Loucy (cell line): ENCODE measurements at regions not wholly inside any gene's neighbourhood (a gene's known extent, or its start where the extent isn't known, plus 50 kb on each side); places are given as distances from the start of the nearest gene placed in this dataset.

ENCODE experiments used
- H2AFZ ChIP-seq: fragments of 200-600 bp; sonication (generic); 2 replicates; pipeline ENCODE4 v1.6.0; 2016; ENCODE audit warnings: antibody characterized with exemption, mild to moderate bottlenecking, low read length, moderate library complexity
- H3F3A ChIP-seq: fragments of 200-600 bp; 2 replicates; pipeline ENCODE4 v1.6.0; 2016; ENCODE audit warnings: antibody characterized with exemption, low read depth, mild to moderate bottlenecking
- H3K27me3 ChIP-seq: fragments of 200-600 bp; sonication (generic); 2 replicates; pipeline ENCODE4 v1.6.1; 2014; ENCODE audit warnings: low read length, mild to moderate bottlenecking; ENCODE audit not compliant: insufficient read depth, poor library complexity, severe bottlenecking
- H3K36me3 ChIP-seq: fragments of 200-600 bp; sonication (generic); 2 replicates; pipeline ENCODE4 v1.6.1; 2016; ENCODE audit warnings: low read length; ENCODE audit not compliant: insufficient read depth
- H3K4me1 ChIP-seq: fragments of 200-600 bp; sonication (generic); 2 replicates; pipeline ENCODE4 v1.5.1; 2014; ENCODE audit warnings: low read length, mild to moderate bottlenecking; ENCODE audit not compliant: insufficient read depth, poor library complexity, severe bottlenecking
- H3K4me2 ChIP-seq: fragments of 200-600 bp; sonication (generic); 2 replicates; pipeline ENCODE4 v1.6.0; 2014; ENCODE audit warnings: antibody characterized with exemption, low read length, low read depth, mild to moderate bottlenecking; ENCODE audit not compliant: poor library complexity, severe bottlenecking
- H3K4me3 ChIP-seq: fragments of 200-600 bp; sonication (generic); 2 replicates; pipeline ENCODE4 v1.5.1; 2014; ENCODE audit warnings: low read length, mild to moderate bottlenecking, mixed read lengths; ENCODE audit not compliant: poor library complexity, severe bottlenecking
- H3K79me2 ChIP-seq: fragments of 200-600 bp; sonication (generic); 2 replicates; pipeline ENCODE4 v1.6.1; 2014; ENCODE audit warnings: low read length; ENCODE audit not compliant: insufficient read depth
- H3K9ac ChIP-seq: fragments of 200-600 bp; sonication (generic); 2 replicates; pipeline ENCODE4 v1.6.0; 2014; ENCODE audit warnings: mild to moderate bottlenecking, low read depth, low read length, moderate library complexity; ENCODE audit not compliant: poor library complexity, severe bottlenecking
- H3K9me2 ChIP-seq: fragments of 200-600 bp; sonication (generic); replicated peaks from 2 replicates; pipeline ENCODE4 v1.6.1; 2016; ENCODE audit warnings: low read depth, low read length, mixed read lengths
- H3K9me3 ChIP-seq: fragments of 200-600 bp; sonication (generic); 2 replicates; pipeline ENCODE4 v1.6.1; 2014; ENCODE audit warnings: mild to moderate bottlenecking, antibody characterized with exemption, low read length, low read depth; ENCODE audit not compliant: insufficient read depth
- H4K20me1 ChIP-seq: fragments of 200-600 bp; sonication (generic); 2 replicates; pipeline ENCODE4 v1.6.0; 2014; ENCODE audit warnings: antibody characterized with exemption, low read length, mild to moderate bottlenecking; ENCODE audit not compliant: insufficient read depth, poor library complexity, severe bottlenecking
- CTCF ChIP-seq: fragments of 200-600 bp; sonication (generic); conservative IDR thresholded peaks from 2 replicates; pipeline ENCODE4 v1.5.1; 2014; ENCODE audit warnings: mild to moderate bottlenecking, antibody characterized with exemption, low read length
- EZH2phosphoT487 ChIP-seq: fragments of 200-600 bp; IDR thresholded peaks from 2 replicates; pipeline ENCODE4 v1.6.1; 2018; ENCODE audit warnings: antibody characterized with exemption, mild to moderate bottlenecking, moderate library complexity, borderline replicate concordance

- Histone ChIP-seq H3K9me2 (no peaks in the 10 kb centered on the region), H3K9me3 (no peaks in the 10 kb centered on the region), H3K4me3 (no peak overlapping the region), H3K36me3 (no peaks in the 10 kb centered on the region), H3K9ac (no peak overlapping the region), H3K4me1 (no peaks in the 10 kb centered on the region), H3F3A (no peaks in the 10 kb centered on the region), H3K4me2 (no peak overlapping the region), H3K79me2 (no peaks in the 10 kb centered on the region), H4K20me1 (no peaks in the 10 kb centered on the region), H3K27me3 (no peaks in the 10 kb centered on the region), H2AFZ (no peak overlapping the region)
- TF ChIP-seq CTCF (peak; percentile 70), EZH2phosphoT487 (no peak)
Measured at GRCh38 chr4:89486042-89486441, 178.4 kb upstream of the GPRIN3 start.

- no peak overlapping the region for H2AFZ ChIP-seq
- no peaks in the 10 kb centered on the region for H3K79me2 ChIP-seq
- H3K27me3 ChIP-seq, result no peaks in the 10 kb centered on the region
- H3K9ac ChIP-seq, result no peak overlapping the region
- H4K20me1 ChIP-seq, result no peaks in the 10 kb centered on the region
- no peaks in the 10 kb centered on the region for H3K4me1 ChIP-seq
- H3K9me3 ChIP-seq, result no peaks in the 10 kb centered on the region
- H3K4me2 ChIP-seq, result no peak overlapping the region
- no peaks in the 10 kb centered on the region for H3F3A ChIP-seq
- no peak for TF ChIP-seq EZH2phosphoT487
- no peak for TF ChIP-seq CTCF
- no peaks in the 10 kb centered on the region for H3K36me3 ChIP-seq
- no peaks in the 10 kb centered on the region for H3K9me2 ChIP-seq
- no peak overlapping the region for H3K4me3 ChIP-seq
Measured at GRCh38 chr4:89483833-89484232, 176.2 kb upstream of the GPRIN3 start.

- Histone ChIP-seq H3K4me3 (no peak overlapping the region), H3K9ac (no peak overlapping the region), H3K27me3 (no peaks in the 10 kb centered on the region), H3K9me2 (no peaks in the 10 kb centered on the region), H2AFZ (no peak overlapping the region), H3K79me2 (no peaks in the 10 kb centered on the region), H4K20me1 (no peaks in the 10 kb centered on the region), H3K9me3 (no peaks in the 10 kb centered on the region), H3K36me3 (no peaks in the 10 kb centered on the region), H3K4me1 (no peaks in the 10 kb centered on the region), H3K4me2 (no peak overlapping the region), H3F3A (no peaks in the 10 kb centered on the region)
- TF ChIP-seq EZH2phosphoT487, result no peak
Measured at GRCh38 chr4:89482926-89483595, 175.5 kb upstream of the GPRIN3 start.

- Histone ChIP-seq H3K9me3 (no peaks in the 10 kb centered on the region), H3K79me2 (no peaks in the 10 kb centered on the region), H3K27me3 (no peaks in the 10 kb centered on the region), H3K36me3 (no peaks in the 10 kb centered on the region), H3K9me2 (no peaks in the 10 kb centered on the region), H4K20me1 (no peaks in the 10 kb centered on the region), H3K4me3 (no peak overlapping the region), H2AFZ (no peak overlapping the region), H3K4me1 (no peaks in the 10 kb centered on the region), H3K4me2 (no peak overlapping the region), H3K9ac (no peak overlapping the region), H3F3A (no peaks in the 10 kb centered on the region)
- TF ChIP-seq EZH2phosphoT487 (no peak), CTCF (peak; percentile 70)
Measured at GRCh38 chr4:89482251-89482650, 174.7 kb upstream of the GPRIN3 start.
